GM12878 (cell line): ENCODE measurements at regions not wholly inside any gene's neighbourhood (a gene's known extent, or its start where the extent isn't known, plus 50 kb on each side); places are given as distances from the start of the nearest gene placed in this dataset.

Experiments used
- ATAC-seq: fragments of 200-7000 bp; cut with Tn5 transposase; 3 replicates; pipeline ENCODE4 v1.9.1; 2020; ENCODE audit warnings: mild to moderate bottlenecking, moderate library complexity
- BruUV-seq: library from RNA; stranded (reverse); fragments of 400-500 nt; replicated peaks from 2 replicates; lab custom pipeline; 2021; lab: Mats Ljungman, UMichigan
- CTCF ChIA-PET: fragments of 300-600 bp; sonication (Branson Sonifier 250); formaldehyde crosslinking; extraction: SDS; loops from one replicate; lab custom pipeline; 2021; ENCODE audit warnings: inconsistent platforms; lab: Yijun Ruan, JAX
- POLR2A ChIA-PET: fragments of 350-600 bp; formaldehyde crosslinking; extraction: SDS; loops from one replicate; lab custom pipeline; 2021; ENCODE audit warnings: inconsistent platforms; lab: Charles Lee
- RAD21 ChIA-PET: fragments of 300-600 bp; sonication (Branson Sonifier 250); formaldehyde crosslinking; loops from one replicate; lab custom pipeline; 2023; ENCODE audit warnings: antibody characterized with exemption; ENCODE audit not compliant: unreplicated experiment; lab: Charles Lee
- SMC1A ChIA-PET: fragments of 300-600 bp; sonication (Branson Sonifier 250); formaldehyde crosslinking; loops from one replicate; lab custom pipeline; 2023; ENCODE audit not compliant: unreplicated experiment, uncharacterized antibody; lab: Charles Lee
- DNase-seq: peaks from one replicate; pipeline ENCODE4 v3.0.0-alpha.2; 2011; ENCODE audit warnings: low read depth, low spot score
- FAIRE-seq: peaks from 3 replicates; lab custom pipeline; 2011; peaks lifted over from hg19 to GRCh38; lab: Jason Lieb, UNC
- H2AFZ ChIP-seq: 2 replicates; pipeline ENCODE4 v1.6.0; 2011; ENCODE audit warnings: low read depth, low read length, control low read depth; ENCODE audit not compliant: control insufficient read depth
- H3K27ac ChIP-seq: 2 replicates; pipeline ENCODE4 v1.5.1; 2011; ENCODE audit warnings: control low read depth; ENCODE audit not compliant: control insufficient read depth, insufficient read depth
- H3K27me3 ChIP-seq, 2 experiments: replicated peaks in 1 of 2; 2 replicates each; pipeline versions ENCODE4 v1.6.0 to v1.6.1; 2011; ENCODE audit warnings: low read length in 1 of 2; ENCODE audit not compliant: control insufficient read depth in 2 of 2, insufficient read depth in 2 of 2
- H3K36me3 ChIP-seq, 2 experiments: 2 replicates each; pipeline ENCODE4 v1.5.1; 2011; ENCODE audit warnings: low read length in 1 of 2; ENCODE audit not compliant: control insufficient read depth in 2 of 2, insufficient read depth in 2 of 2
- H3K4me1 ChIP-seq: 2 replicates; pipeline ENCODE4 v1.6.1; 2011; ENCODE audit warnings: mild to moderate bottlenecking, low read length, moderate library complexity, mixed read lengths; ENCODE audit not compliant: control insufficient read depth, insufficient read depth
- H3K4me2 ChIP-seq: 2 replicates; pipeline ENCODE4 v1.6.0; 2011; ENCODE audit warnings: control low read depth; ENCODE audit not compliant: control insufficient read depth, insufficient read depth
- H3K4me3 ChIP-seq: fragments of 200-600 bp; sonication (generic); 2 replicates; pipeline ENCODE4 v1.5.1; 2016
- H3K79me2 ChIP-seq: 2 replicates; pipeline ENCODE4 v1.6.0; 2011; ENCODE audit warnings: low read length; ENCODE audit not compliant: control insufficient read depth, insufficient read depth
- H3K9ac ChIP-seq: 2 replicates; pipeline ENCODE4 v1.8.0; 2011; ENCODE audit warnings: low read length, control low read depth, mixed read lengths; ENCODE audit not compliant: control insufficient read depth, insufficient read depth
- H3K9me3 ChIP-seq: replicated peaks from 3 replicates; pipeline ENCODE4 v1.5.1; 2011; ENCODE audit warnings: mild to moderate bottlenecking, low read length; ENCODE audit not compliant: control insufficient read depth, insufficient read depth
- H4K20me1 ChIP-seq: 2 replicates; pipeline ENCODE4 v1.6.0; 2011; ENCODE audit not compliant: control insufficient read depth, insufficient read depth
- CTCF ChIP-seq, 3 experiments: IDR thresholded peaks in 2 of 3; conservative IDR thresholded peaks in 1 of 3; 2 replicates each; pipeline ENCODE4 v1.5.1; 2011; ENCODE audit warnings: low read depth in 3 of 3, low read length in 3 of 3, mild to moderate bottlenecking in 3 of 3, control low read depth in 2 of 3, moderate library complexity in 2 of 3, inconsistent platforms in 1 of 3, mixed read lengths in 1 of 3; ENCODE audit not compliant: control insufficient read depth in 2 of 3, insufficient read depth in 1 of 3; ENCODE audit errors: extremely low read depth in 1 of 3
- DPF2 ChIP-seq: fragments of 450-650 bp; IDR thresholded peaks from 2 replicates; pipeline ENCODE4 v1.6.1; 2017; ENCODE audit warnings: mild to moderate bottlenecking
- PKNOX1 ChIP-seq: fragments of 450-650 bp; IDR thresholded peaks from 2 replicates; pipeline ENCODE4 v1.6.1; 2016; ENCODE audit warnings: mild to moderate bottlenecking
- RAD21 ChIP-seq: IDR thresholded peaks from 2 replicates; pipeline ENCODE4 v1.6.1; 2011; ENCODE audit warnings: mild to moderate bottlenecking, low read depth, low read length, moderate library complexity; ENCODE audit not compliant: insufficient read depth
- WGBS: methylation state at CpG from one replicate; pipeline ENCODE4 v1.1.6; 2016; ENCODE audit warnings: low lambda C conversion rate; ENCODE audit not compliant: insufficient replicate concordance, insufficient coverage; ENCODE audit errors: missing lambda C conversion rate; 5-methylcytosine and 5-hydroxymethylcytosine counted together
- in situ Hi-C: fragments of 300-500 bp; cut with MboI; formaldehyde crosslinking; loops from 9 replicates; pipeline ENCODE4 v1.14.3; 2018; ENCODE audit warnings: mixed read lengths
- intact Hi-C: fragments of 100-400 bp; cut with micrococcal nuclease; formaldehyde crosslinking; loops from one replicate; pipeline ENCODE4 v1.14.2; 2022; ENCODE audit not compliant: unreplicated experiment

- in situ Hi-C loops (no loop called here), intact Hi-C loops (no loop called here)
- POLR2A ChIA-PET: no interaction called here
- RAD21 ChIA-PET: interaction anchor here (0.7 kb wide), 1 partner anchor 224 kb away, joined by 5 read pairs; no protein-coding TSS in a partner anchor
- H3K36me3 ChIP-seq: no peaks in the 10 kb centered on the region
- no peaks in the 10 kb centered on the region for H3K27me3 ChIP-seq
- no peak overlapping the region for H2AFZ ChIP-seq
- FAIRE-seq: no peak
- H3K27ac ChIP-seq: no peak overlapping the region
- no peaks in the 10 kb centered on the region for H3K79me2 ChIP-seq
- whole genome bisulfite sequencing: 54% methylated on average over 7 of the region's 7 CpGs
- H3K9ac ChIP-seq: no peak overlapping the region
- TF ChIP-seq CTCF (IDR thresholded peaks at IDR 0.05 in 2 of 3, conservative IDR thresholded peaks at IDR 0.05 in 1 of 3; ENCODE audit: control insufficient read depth in 2 of 3, extremely low read depth in 1 of 3, insufficient read depth in 1 of 3, low read depth in 3 of 3, low read length in 3 of 3) (peak; percentile 23 to 49 (median 34); a peak in 5 of 6 replicates), RAD21 (0 out of 2 replicates have a peak, but pooled peaks have one; percentile 31), DPF2 (no peak), PKNOX1 (no peak)
- H3K4me2 ChIP-seq: no peak overlapping the region
- H3K4me3 ChIP-seq: no peak overlapping the region
- SMC1A ChIA-PET: no interaction called here
- no peaks in the 10 kb centered on the region for H4K20me1 ChIP-seq
- no peak for DNase-seq
- no TSS peak for BruUV-seq
- H3K9me3 ChIP-seq: no peaks in the 10 kb centered on the region
- H3K4me1 ChIP-seq: peaks cover 2% of the 10 kb centered on the region; the same call in 1 of the 2 replicates
- CTCF ChIA-PET: interaction anchor here (0.7 to 3.4 kb wide), 4 partner anchors 10 to 103 kb away, joined by 3 to 11 read pairs (median 4); no protein-coding TSS in a partner anchor
- peak; percentile 40; the same call in 2 of the 3 replicates for ATAC-seq
Observed at GRCh38 chr2:47664817-47665216, 94.0 kb upstream of the KCNK12 start.
